HG03571 (cell line): ENCODE measurements at regions not wholly inside any gene's neighbourhood (a gene's known extent, or its start where the extent isn't known, plus 50 kb on each side); places are given as distances from the start of the nearest gene placed in this dataset.

ENCODE experiments used
- ATAC-seq: cut with Tn5 transposase; IDR thresholded peaks from one replicate; pipeline ENCODE4 v1.9.1; 2021; ENCODE audit not compliant: unreplicated experiment

DNA sequence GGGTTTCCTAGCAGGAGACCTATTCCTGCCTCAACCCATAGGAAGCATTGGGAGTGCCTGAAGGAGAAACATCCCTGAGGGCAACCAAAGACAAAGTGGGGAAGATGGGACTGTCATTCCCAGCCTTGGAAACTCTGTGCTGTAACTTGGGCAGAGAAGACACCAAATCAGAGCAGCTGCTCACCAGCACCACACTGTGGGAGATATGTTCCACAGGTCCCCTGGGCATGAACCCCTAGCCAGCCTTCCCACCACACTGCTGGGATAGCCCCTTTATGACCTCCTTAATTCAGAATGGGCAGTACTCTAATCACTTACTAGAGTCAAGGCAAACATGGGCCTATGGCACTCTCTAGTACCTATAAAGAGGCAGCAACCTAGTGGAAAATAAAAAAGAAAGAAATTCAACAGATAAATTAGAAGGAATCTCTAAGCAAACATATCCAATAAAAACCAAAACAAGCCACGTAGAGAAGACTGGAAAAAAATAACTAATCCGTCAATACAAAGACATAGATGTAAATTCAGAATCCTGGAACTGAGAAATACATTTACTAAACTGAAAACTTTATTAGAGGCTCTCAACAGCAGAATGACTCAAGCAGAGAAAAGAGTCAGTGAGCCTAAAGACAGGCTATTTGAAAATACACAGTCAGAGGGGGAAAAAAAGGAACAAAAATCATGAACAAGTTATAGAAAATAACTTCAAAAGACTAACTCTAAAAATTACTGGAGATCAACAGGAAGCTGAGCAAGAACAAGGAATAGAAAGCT lies 878.4 kb upstream of the FRG1 start:
- no peak for ATAC-seq

GRCh38 chr4:189069772-189070171 lies 870.9 kb upstream of the FRG1 start:
- ATAC-seq: no peak

GRCh38 chr4:189071241-189071640 lies 869.4 kb upstream of the FRG1 start:
- no peak for ATAC-seq

GRCh38 chr4:189073739-189074138 lies 866.9 kb upstream of the FRG1 start:
- no peak for ATAC-seq

DNA sequence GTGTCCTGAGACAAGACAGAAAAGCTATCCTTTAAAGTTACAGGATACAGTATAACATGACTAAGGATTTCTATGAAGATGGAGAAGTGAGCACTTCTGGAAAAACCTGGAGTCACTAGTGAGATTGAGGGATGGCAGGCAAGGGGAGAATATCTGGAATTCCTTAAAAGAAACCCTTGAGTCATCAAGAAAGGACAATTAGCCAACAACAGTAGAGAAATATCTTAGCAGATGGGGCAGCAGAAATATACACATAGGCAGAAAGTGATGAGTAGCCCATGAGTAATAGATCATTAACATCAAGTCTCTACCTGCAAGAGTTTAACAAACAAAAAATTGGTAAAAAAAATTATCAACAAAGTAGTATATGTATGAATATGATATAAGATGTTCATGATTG lies 858.8 kb upstream of the FRG1 start:
- no peak for ATAC-seq

DNA sequence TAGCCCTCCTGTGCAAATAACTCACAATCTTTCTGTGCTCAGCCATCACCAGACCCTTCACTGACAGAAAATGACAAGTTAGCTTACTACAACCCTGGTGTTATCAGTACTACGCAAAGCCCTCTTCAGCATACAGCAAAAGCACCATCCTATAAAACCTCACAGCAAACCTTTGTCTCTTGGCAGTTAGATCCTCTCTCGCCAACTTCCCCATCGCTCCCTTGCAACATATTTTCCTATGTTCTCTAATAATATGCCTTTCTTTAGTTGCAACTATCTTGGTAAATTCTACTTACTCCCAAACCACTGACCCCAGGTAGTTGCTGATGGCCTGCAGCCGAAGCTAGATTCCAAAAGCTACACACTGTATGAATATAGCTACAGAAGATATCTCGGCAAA lies 856.9 kb upstream of the FRG1 start:
- ATAC-seq: no peak

DNA sequence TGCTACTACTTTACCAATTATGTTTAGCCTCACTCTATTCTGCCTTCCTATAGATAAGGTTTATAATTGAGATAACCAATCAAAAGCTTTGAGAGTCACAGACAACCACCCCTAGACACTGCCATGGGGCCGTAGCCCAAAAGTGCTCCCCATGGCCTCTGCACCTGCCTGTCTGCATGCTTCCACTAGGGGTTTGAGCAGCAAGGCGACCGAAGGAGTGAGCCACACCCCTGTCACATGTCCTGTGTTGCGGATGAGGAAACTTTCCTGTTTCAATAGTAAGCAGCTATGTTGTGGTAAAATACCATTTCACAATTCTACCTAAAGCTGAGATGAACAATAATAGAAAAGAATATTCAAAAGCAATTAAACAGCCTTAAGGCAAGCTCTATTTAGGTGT lies 856.0 kb upstream of the FRG1 start:
- no peak for ATAC-seq

DNA sequence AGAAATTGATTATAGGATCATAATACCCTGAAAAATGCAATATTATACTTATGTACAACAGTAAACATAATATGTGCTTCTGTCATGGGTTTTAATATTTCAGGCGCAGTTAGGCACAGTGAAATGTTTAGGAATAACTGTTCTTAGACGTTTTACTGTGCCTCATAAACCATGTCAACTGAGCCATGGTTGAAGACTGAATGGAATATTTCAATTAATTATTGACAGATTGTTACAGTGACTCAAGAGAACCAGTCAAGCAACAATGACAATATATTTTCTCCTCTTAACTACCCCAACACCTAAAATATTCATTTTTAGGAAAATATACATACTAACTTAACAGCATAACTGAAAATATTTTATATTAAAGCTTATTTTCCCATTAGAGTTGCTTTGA lies 852.7 kb upstream of the FRG1 start:
- no peak for ATAC-seq

- ATAC-seq: no peak
Measured at GRCh38 chr4:189088780-189089179, 851.9 kb upstream of the FRG1 start.

- no peak for ATAC-seq
Measured at GRCh38 chr4:189090174-189090814, 850.4 kb upstream of the FRG1 start.

GRCh38 chr4:189092581-189092980 lies 848.1 kb upstream of the FRG1 start:
- ATAC-seq: no peak

DNA sequence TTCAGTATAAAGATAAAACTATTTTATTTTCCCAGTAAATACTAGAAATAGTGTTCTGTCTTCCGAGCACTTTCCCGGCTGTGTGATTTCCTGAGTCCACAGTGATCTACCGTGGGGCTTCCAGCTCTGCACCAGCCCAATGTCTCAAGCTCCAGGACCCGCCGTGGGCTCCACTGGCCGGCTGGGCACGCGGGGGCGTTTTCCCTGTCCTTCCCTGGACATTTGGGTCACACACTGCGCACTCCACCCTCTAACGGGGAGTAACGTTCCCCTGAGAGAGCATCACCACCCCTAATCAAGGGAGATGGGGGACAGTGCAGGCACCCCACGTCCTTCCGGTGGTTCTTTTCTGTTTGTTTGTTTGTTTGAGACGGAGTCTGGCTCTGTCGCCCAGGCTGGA lies 844.6 kb upstream of the FRG1 start:
- no peak for ATAC-seq

DNA sequence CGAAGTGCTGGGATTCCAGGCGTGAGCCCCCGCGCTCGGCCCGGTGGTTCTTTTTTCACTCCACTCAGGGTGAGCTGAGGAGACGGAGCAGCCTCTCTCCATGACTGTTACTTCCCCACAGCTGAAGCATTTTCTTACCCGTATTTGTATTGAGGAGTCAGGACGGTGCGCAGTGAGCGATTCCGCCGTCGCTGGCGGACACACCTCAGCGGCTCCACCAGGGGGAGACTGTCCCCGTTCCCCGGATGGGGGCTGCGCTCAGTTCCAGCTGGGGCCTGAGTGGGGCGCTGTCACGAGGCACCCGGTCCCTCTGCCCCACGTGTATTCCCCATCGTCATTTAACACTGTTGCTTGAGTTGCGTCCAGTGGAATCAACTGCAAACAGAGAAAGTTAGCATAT lies 844.0 kb upstream of the FRG1 start:
- ATAC-seq: no peak

DNA sequence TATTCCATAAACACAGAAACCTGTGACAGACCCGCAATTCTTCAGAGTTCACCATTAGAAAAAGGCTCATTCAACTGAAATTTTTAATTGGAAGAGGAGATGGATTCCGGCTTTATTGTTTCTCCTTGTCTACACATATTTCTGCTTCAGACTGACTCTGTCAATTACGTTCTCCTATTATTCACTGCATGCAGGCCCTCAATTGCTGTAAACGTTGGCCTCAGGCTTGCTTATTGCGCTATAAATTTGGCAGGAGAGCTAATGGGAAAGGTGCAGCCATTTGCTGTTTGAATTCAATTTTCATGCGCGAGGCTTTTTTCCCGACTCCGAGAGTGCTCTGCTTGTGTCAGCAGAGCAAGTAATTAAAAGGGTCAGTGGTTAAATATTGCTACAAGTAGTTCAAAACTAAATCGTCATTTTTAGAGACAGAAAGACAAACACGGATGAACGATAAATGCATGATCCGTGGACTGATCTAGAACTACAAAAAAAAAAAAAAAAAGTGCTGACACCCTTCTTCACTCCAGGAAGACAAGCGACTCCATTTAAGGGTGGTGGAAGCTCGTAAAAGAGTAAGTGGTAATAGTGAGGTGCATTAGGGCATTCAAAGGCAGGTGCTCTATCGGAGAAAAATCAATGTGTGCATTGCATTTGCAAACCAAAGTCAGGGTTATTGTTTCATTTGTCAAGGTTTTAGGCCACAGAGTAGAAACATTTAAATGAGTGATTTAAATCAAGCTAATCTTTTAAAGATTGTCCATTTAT lies 841.6 kb upstream of the FRG1 start:
- ATAC-seq: no peak

GRCh38 chr4:189113389-189113888 lies 827.2 kb upstream of the FRG1 start:
- ATAC-seq: no peak

DNA sequence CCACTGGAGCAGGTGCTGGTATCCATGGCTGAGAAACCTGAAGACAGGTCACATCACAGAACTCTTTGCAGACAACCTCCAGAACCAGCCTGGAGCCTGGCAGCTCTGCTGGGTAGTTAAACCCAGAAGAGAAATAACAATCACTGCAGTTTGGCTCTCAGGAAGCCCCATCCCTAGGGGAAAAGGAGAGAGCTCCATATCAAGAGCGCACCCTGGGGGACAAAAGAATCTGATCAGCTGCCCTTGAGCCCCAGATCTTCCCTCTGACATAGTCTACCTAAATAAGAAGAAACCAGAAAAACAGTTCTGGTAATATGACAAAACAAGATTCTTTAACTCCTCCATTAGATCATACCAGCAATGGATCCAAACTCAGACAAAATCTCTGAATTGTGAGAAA lies 823.2 kb upstream of the FRG1 start:
- no peak for ATAC-seq

GRCh38 chr4:189121336-189121735 lies 819.3 kb upstream of the FRG1 start:
- no peak for ATAC-seq

DNA sequence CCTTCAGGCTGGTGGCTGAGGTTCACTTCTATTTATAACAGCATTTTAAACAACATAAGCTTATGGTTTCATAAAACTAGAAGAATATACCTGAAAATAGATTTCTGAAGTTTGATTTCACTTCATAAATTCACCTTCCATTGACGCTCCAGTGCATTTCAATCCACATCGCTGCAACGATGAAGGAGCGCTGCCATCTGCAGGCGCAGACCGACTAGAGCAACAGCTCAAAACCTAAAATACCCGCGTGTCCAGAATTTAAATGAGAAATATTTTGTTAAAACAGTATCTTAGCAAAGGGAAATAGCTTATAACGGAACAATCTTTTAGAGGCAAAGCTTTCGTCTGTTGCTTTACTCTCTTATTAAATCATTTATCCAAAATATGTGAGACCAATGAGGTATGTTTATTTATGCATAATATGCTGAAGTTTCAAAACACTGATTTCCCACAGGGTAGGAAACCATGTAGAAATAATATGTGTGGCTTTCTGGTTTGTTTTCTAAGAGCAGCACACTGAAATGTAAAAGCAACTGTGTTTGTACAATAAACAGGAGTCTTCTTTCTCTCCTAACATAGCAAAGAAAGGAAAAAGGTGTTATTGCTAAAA lies 816.4 kb upstream of the FRG1 start:
- no peak for ATAC-seq

- ATAC-seq: no peak
Measured at GRCh38 chr4:189124791-189125190, 815.9 kb upstream of the FRG1 start.

GRCh38 chr4:189126040-189126439 lies 814.6 kb upstream of the FRG1 start:
- ATAC-seq: no peak

- ATAC-seq: no peak
Measured at GRCh38 chr4:189128341-189128740, 812.3 kb upstream of the FRG1 start.
